Activated CD4-positive, alpha-beta T cell treated with anti-CD3 and anti-CD28 coated beads for 4 hours (primary cell): ENCODE measurements at regions not wholly inside any gene's neighbourhood (a gene's known extent, or its start where the extent isn't known, plus 50 kb on each side); places are given as distances from the start of the nearest gene placed in this dataset.
"Not testable (repeated sequence)": the region's sequence is repeated elsewhere in the genome, so short reads cannot be mapped to it uniquely, and the experiment has no call there.

Experiments used
- DNase-seq, 2 donors: peaks; one replicate each; pipeline ENCODE4 v3.0.0-alpha.2; 2020

DNA sequence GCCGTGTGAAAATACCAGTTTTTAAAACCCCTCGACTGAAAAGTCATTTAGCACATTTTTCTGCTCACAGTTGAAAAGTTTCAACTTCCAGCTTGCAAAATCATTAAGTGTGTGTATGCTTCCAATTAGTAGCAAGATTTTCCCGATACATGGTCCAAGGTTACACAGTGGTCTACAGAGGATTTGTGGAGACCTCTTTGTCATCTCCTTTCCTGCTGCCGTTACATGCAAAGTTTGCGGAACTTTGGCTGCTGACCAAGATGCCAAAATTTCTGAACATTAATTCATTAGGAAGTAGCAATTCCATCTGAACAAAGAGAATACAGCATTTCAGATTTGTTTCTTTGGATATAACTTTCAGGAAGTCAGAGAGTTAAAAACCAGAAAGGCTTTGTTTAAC lies 474.6 kb downstream of the PLCL1 start:
- DNase-seq = no peak

DNA sequence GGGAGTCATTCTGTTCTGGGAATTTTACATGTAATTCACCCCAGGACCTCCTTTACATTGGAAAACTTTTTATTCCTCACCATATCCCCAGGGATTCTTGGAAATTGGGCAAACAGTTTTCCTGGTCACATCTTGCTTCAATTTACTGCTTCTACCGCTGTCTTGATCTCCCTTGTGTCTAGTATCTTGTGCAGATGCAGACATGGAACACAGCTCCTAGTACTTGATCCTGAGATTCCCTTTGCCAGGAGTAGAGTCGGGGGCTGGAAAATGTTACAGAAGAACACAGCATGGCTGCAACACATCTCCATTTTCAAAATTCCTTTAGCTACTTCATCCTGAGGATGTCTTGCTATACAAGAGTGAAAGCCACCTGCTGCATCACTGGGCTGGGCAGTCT lies 472.8 kb downstream of the PLCL1 start:
- DNase-seq = no peak

DNA sequence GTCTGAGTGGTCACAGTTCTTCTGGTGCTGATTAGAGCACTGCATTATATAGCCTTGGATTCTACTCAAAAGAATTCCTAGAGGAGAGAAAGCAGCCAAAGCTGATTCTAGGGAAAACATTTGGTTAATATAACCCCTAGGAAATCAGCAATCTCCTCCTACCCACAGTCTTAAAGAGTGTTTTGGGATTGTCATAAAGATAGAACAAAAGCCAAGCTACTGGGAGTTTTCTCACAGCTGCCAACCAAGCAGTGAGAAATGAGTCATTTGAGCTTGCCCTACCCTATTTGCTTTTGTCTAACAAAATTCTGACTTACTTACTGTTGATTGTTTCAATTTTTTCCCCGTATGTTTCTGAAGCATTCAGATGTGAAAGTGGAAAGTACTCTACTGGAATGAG lies 469.3 kb downstream of the PLCL1 start:
- DNase-seq = no peak

DNA sequence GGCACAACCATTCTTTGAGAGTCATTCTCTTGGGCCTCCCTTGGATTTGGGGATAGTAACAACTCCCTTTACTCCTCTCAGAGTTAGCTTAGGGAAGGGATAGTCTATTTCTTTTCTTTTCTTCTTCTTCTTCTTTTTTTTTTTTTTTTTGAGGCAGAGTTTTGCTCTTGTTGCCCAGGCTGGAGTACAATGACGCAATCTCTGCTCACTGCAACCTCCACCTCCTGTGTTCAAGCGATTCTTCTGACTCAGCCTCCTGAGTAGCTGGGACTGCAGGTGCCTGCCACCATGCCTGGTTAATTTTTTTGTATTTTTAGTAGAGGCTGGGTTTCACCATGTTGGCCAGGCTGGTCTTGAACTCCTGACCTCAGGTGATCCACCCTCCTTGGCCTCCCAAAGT lies 465.8 kb downstream of the PLCL1 start:
- not testable (repeated sequence) for DNase-seq

GRCh38 chr2:198268519-198268918 lies 464.1 kb downstream of the PLCL1 start:
- DNase-seq = no peak

DNA sequence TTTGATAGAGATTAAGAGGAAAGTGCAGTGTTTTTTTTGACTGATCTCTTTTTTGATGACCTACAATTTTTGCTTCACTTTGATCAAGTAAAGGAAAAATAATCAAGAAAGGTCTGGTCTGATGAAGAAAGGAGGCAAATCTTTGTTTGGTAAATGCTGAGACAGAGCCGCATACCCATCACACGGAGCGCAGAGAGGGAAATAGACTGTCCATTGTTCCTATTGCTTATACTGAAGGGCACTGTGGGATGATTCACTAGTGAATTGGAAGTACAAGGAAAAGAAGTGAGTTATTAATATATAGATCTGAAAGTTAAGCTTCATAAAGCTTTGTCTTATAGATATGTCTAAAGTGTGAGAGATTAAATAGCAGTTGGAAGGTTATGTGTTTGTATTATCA lies 455.1 kb downstream of the PLCL1 start:
- no peak for DNase-seq

- no peak for DNase-seq
Measured at GRCh38 chr2:198254536-198255090, 450.2 kb downstream of the PLCL1 start.

GRCh38 chr2:198253995-198254394 lies 449.6 kb downstream of the PLCL1 start:
- no peak for DNase-seq

- no peak for DNase-seq
Measured at GRCh38 chr2:198252472-198252871, 448.1 kb downstream of the PLCL1 start.

DNA sequence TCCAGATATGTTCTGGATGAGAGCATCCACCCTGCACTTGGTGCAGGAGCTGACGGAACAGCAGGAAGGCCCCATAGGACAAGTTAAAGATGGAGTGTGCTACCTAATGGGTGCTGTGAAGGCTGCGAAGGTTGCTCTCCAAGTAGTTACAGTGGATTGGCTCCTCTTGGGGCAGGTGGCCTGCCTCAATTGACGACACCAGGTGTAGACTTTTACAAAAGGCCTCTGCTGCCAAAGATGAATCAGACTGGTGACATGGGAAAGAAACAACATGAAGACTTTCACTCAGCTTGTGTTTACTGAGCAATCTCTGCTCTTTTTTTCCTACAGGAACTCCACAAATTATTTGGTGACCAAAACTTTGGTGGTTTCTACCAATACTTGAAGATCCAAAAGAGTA lies 437.7 kb downstream of the PLCL1 start:
- no peak for DNase-seq

GRCh38 chr2:198238429-198238828 lies 434.0 kb downstream of the PLCL1 start:
- no peak for DNase-seq

GRCh38 chr2:198236338-198236737 lies 431.9 kb downstream of the PLCL1 start:
- no peak for DNase-seq

DNA sequence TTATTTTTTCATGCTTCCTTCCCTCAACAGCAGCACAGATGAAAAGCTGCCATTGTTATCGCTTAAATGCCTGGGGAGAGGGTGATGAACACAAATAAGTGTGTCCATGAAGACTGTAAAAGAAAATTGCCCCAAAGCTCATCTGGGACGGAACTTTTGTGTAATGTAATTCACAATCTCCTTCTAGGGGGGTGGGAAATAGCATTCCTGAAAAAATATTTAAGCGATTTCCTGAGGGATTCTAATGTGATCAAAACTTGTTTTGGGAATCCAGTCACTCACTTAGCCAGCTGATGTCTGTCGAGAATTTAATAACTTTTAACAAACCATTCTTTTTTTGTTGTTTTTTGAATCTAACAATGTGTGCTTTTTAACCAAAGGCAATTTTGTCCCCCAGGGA lies 427.9 kb downstream of the PLCL1 start:
- DNase-seq = no peak

DNA sequence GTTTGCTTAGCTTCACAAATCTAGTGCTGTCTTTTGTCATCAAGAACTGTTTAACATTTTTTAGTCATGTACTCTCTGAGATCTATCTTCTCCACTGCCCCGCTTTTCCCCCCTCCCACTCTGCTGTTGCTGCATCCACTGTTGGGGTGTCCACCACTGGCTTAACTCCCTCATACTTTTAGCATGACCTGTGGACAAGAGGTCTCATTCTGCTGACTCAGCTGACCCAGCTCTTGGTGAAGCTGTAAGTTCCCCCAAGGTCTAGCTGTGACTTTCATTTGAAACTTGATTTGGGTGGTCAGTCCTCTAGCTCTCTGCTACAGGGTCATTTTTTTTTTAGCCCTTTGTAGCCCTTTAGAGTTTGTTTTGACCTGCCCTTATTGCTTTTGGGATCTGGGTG lies 427.2 kb downstream of the PLCL1 start:
- no peak for DNase-seq

DNA sequence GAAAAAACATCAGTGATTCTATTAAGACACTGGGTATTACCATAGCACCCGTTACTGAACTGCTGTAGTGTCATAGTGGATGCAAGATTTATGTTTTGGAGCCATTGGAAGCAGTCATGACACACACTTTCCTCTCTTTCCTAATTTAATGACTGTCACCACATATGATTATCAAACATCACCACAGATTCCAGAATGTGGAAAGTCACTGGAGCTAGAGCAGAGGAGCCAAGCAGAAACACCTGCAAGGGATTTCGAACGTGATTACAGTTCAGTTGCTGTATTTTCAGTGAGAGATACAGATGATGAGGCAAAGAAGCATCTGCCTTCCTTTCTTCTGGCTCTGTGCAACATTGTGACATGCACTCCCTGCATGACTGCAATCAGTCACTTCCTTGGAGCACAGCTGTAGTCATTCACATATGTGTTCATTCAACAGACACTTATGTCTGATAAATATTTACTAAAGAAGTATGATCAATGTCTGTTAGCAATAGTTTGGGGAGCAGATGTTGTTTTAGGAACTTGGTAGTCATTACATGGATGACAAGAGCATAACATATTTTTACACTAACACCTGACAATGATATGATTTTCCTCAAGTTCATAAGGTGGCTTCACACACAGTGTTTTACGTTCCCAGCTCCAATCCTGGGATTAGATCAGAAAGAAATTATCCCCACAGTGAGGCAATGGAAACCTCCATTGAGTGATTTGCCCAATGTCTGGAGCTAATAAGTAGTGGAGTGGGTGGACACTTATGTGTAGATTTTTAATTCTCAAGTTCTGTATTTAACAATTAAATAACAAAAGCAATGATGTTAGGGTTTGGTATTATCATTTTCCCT lies 416.6 kb downstream of the PLCL1 start:
- no peak for DNase-seq

DNA sequence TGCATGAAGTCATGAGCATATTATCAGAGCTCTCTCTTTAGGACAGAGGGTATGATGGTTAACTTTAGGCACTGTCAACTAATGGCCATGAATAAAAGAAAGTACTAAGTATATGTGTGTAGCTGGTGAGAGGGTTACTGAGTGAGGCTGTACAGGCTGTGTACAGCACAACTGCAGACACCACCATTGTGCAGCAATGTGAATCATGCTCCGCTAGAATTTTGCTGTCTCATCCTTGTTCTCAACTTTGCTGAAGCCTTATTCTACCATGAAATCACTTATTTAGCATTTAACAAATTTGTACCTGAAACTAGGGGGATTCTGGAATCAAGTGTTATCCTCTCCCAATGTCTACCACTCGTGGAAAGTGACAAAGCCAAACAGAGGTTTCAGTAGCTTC lies 414.9 kb downstream of the PLCL1 start:
- DNase-seq = no peak

DNA sequence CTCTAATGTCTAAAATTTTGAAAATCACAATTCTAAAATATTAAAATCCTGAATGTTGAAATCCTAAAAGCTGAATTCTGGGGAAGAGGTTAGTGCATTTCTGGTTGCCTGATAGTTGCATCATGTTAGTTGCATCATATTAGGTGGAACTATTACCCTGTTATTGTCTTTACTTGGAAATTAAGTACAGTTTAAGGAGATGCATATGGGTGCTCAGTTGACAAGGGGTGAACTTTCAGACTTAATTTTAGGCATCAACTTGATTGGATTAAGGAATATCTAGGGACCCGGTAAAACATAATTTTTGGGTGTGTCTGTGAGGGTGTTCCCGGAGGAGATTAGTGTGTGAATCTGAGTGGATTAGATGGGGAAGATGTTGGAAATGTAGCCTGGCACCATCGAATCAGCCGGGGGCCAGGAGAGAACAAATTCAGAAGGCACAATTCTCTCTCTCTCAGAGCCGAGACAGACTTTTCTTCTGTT lies 409.8 kb downstream of the PLCL1 start:
- no peak for DNase-seq

GRCh38 chr2:198213253-198213652 lies 408.9 kb downstream of the PLCL1 start:
- no peak for DNase-seq

- no peak for DNase-seq
Measured at GRCh38 chr2:198211706-198212105, 407.3 kb downstream of the PLCL1 start.

DNA sequence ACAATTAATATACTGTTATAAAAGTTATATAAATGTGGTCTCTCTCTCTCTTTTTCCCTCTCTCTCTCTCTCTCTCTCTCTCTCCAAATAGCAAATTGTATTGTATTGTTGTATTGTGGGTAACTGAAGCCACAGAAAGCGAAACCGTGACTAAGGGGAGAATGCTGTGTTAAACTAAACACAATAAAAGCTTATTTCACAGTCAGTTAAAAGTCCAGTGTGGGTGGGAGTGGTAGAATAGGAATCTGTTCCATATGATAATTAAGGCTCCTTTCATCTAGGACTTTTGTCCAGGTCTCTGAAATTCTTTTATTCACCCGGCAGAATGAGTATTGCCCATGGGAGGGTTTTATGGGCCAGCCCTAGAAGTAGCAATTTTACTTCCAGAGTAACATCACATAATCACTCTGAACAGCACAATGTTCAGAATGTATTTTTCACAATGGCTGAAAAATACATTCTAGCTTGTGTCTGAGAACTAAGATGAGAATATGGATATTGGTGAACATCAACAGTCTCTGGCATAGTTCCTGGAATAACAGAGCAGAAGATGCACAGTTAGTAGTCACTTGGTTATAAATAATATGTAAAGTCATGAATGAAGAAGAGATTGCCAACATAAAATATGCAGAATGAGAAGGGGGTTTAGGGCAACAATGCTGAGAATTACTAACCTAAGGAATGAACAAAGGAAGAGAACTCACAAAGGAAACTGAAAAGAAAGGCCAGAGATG lies 399.1 kb downstream of the PLCL1 start:
- no peak for DNase-seq
